H1 (cell line): ENCODE measurements at regions not wholly inside any gene's neighbourhood (a gene's known extent, or its start where the extent isn't known, plus 50 kb on each side); places are given as distances from the start of the nearest gene placed in this dataset.
A peak's percentile ranks its signal among the peaks of the same experiment; 100 is the strongest.

Experiments used
- CTCF ChIA-PET: fragments of 300-600 bp; sonication (Branson Sonifier 250); formaldehyde crosslinking; loops from one replicate; lab custom pipeline; 2021; ENCODE audit not compliant: partially characterized antibody; lab: Charles Lee
- POLR2A ChIA-PET: fragments of 300-600 bp; sonication (Branson Sonifier 250); formaldehyde crosslinking; loops from one replicate; lab custom pipeline; 2021; ENCODE audit warnings: inconsistent platforms; ENCODE audit not compliant: partially characterized antibody; lab: Charles Lee
- DNase-seq, 2 experiments: peaks; one replicate each; pipeline versions ENCODE4 v3.0.0 to v3.0.0-alpha.2; 2010 to 2022; ENCODE audit warnings: low spot score in 2 of 2, low read depth in 1 of 2, mixed read lengths in 1 of 2
- FAIRE-seq: peaks from 2 replicates; lab custom pipeline; 2011; peaks lifted over from hg19 to GRCh38; lab: Jason Lieb, UNC
- H2AFZ ChIP-seq: 2 replicates; pipeline ENCODE4 v1.8.1; 2012; ENCODE audit warnings: low read length, inconsistent platforms
- H2AK5ac ChIP-seq: 2 replicates; pipeline ENCODE4 v1.6.1; 2013; ENCODE audit warnings: low read depth, low read length
- H2BK120ac ChIP-seq: replicated peaks from 2 replicates; pipeline ENCODE3; 2013; ENCODE audit warnings: low read depth, low read length, inconsistent platforms
- H2BK12ac ChIP-seq: 2 replicates; pipeline ENCODE4 v1.6.1; 2013; ENCODE audit warnings: low read depth, low read length
- H2BK15ac ChIP-seq: 2 replicates; pipeline ENCODE4 v1.6.1; 2013; ENCODE audit warnings: low read length
- H2BK20ac ChIP-seq: 2 replicates; pipeline ENCODE4 v1.6.1; 2013; ENCODE audit warnings: low read length
- H2BK5ac ChIP-seq: 2 replicates; pipeline ENCODE4 v1.6.1; 2013; ENCODE audit warnings: low read depth, low read length
- H3K14ac ChIP-seq: 2 replicates; pipeline ENCODE4 v1.6.1; 2013; ENCODE audit warnings: inconsistent platforms; ENCODE audit not compliant: insufficient read length
- H3K18ac ChIP-seq: 2 replicates; pipeline ENCODE4 v1.6.1; 2013; ENCODE audit warnings: low read length; ENCODE audit errors: extremely low read depth
- H3K23ac ChIP-seq: 2 replicates; pipeline ENCODE4 v1.6.1; 2013; ENCODE audit warnings: inconsistent platforms; ENCODE audit not compliant: insufficient read length
- H3K23me2 ChIP-seq: 2 replicates; pipeline ENCODE4 v1.6.1; 2013; ENCODE audit warnings: low read depth, low read length
- H3K27ac ChIP-seq: 2 replicates; pipeline ENCODE4 v1.6.1; 2011; ENCODE audit warnings: low read depth, low read length, inconsistent platforms
- H3K27me3 ChIP-seq, 4 experiments: replicated peaks in 1 of 4; 1 replicate in 1 of 4; 2 replicates in 3 of 4; pipeline versions ENCODE4 v1.6.1 to v1.8.1; 2011 to 2013; ENCODE audit warnings: low read length in 3 of 4, mild to moderate bottlenecking in 3 of 4, inconsistent platforms in 2 of 4, mixed read lengths in 2 of 4, moderate library complexity in 1 of 4; ENCODE audit not compliant: control insufficient read depth in 3 of 4, insufficient read depth in 3 of 4; ENCODE audit errors: extremely low read depth in 1 of 4
- H3K36me3 ChIP-seq, 4 experiments: 2 replicates each; pipeline versions ENCODE4 v1.6.1 to v1.8.1; 2011 to 2013; ENCODE audit warnings: mild to moderate bottlenecking in 4 of 4, low read length in 3 of 4, moderate library complexity in 2 of 4, control low read depth in 1 of 4, inconsistent platforms in 1 of 4; ENCODE audit not compliant: insufficient read depth in 4 of 4, control insufficient read depth in 2 of 4
- H3K4ac ChIP-seq: replicated peaks from 2 replicates; pipeline ENCODE3; 2013; ENCODE audit warnings: low read length, low read depth, mixed read lengths, inconsistent platforms; ENCODE audit not compliant: insufficient read length
- H3K4me1 ChIP-seq, 4 experiments: replicated peaks in 1 of 4; 1 replicate in 1 of 4; 2 replicates in 3 of 4; pipeline versions ENCODE4 v1.6.1 to v1.8.1; 2011 to 2013; ENCODE audit warnings: low read length in 3 of 4, inconsistent platforms in 2 of 4, mixed read lengths in 1 of 4; ENCODE audit not compliant: insufficient read depth in 4 of 4, control insufficient read depth in 3 of 4
- H3K4me2 ChIP-seq, 2 experiments: 2 replicates each; pipeline versions ENCODE4 v1.6.1 to v1.8.1; 2011 to 2013; ENCODE audit warnings: low read depth in 2 of 2, low read length in 2 of 2, control low read depth in 1 of 2, inconsistent platforms in 1 of 2, mild to moderate bottlenecking in 1 of 2; ENCODE audit not compliant: insufficient read depth in 1 of 2
- H3K4me3 ChIP-seq, 4 experiments: fragments of 200-600, 300-600 bp in 1 of 4; sonication (generic), shearing (Covaris generic), sonication (Bioruptor Twin) in 1 of 4; 2 replicates each; pipeline versions ENCODE4 v1.5.1 to v1.8.1; 2011 to 2016; ENCODE audit warnings: low read length in 4 of 4, low read depth in 3 of 4, control low read depth in 2 of 4, inconsistent platforms in 2 of 4, mild to moderate bottlenecking in 2 of 4, mixed read lengths in 1 of 4, moderate library complexity in 1 of 4; ENCODE audit not compliant: insufficient read depth in 2 of 4; ENCODE audit errors: extremely low read depth in 1 of 4
- H3K56ac ChIP-seq: replicated peaks from 2 replicates; pipeline ENCODE3; 2013; ENCODE audit warnings: low read depth, mild to moderate bottlenecking, mixed read lengths, low read length, inconsistent platforms; ENCODE audit not compliant: insufficient read length
- H3K79me1 ChIP-seq: 2 replicates; pipeline ENCODE4 v1.6.1; 2013; ENCODE audit warnings: low read depth, low read length, control low read depth
- H3K79me2 ChIP-seq, 2 experiments: 2 replicates each; pipeline versions ENCODE4 v1.6.1 to v1.8.1; 2012 to 2013; ENCODE audit warnings: low read length in 2 of 2, mild to moderate bottlenecking in 2 of 2, inconsistent platforms in 1 of 2; ENCODE audit not compliant: insufficient read depth in 2 of 2, control insufficient read depth in 1 of 2
- H3K9ac ChIP-seq, 4 experiments: replicated peaks in 1 of 4; 1 replicate in 1 of 4; 2 replicates in 3 of 4; pipeline versions ENCODE4 v1.6.1 to v1.8.1; 2011 to 2013; ENCODE audit warnings: low read depth in 3 of 4, low read length in 3 of 4, control low read depth in 2 of 4, mild to moderate bottlenecking in 2 of 4, moderate library complexity in 2 of 4, inconsistent platforms in 1 of 4; ENCODE audit errors: extremely low read depth in 1 of 4
- H3K9me3 ChIP-seq, 2 experiments: 2 replicates each; pipeline versions ENCODE4 v1.6.1 to v1.8.1; 2012 to 2013; ENCODE audit warnings: mild to moderate bottlenecking in 2 of 2, moderate library complexity in 2 of 2, control low read depth in 1 of 2, inconsistent platforms in 1 of 2, low read depth in 1 of 2, low read length in 1 of 2, mixed read lengths in 1 of 2; ENCODE audit not compliant: insufficient read depth in 2 of 2
- H4K20me1 ChIP-seq, 2 experiments: replicated peaks in 1 of 2; 2 replicates each; pipeline versions ENCODE3 to v1.8.1; 2011 to 2013; ENCODE audit warnings: inconsistent platforms in 2 of 2, low read length in 2 of 2, mild to moderate bottlenecking in 1 of 2; ENCODE audit not compliant: insufficient read depth in 2 of 2, control insufficient read depth in 1 of 2
- H4K5ac ChIP-seq: 2 replicates; pipeline ENCODE4 v1.6.1; 2013; ENCODE audit warnings: low read length, low read depth, mixed read lengths, inconsistent platforms; ENCODE audit not compliant: insufficient read length
- H4K8ac ChIP-seq: 2 replicates; pipeline ENCODE4 v1.8.0; 2013; ENCODE audit warnings: mild to moderate bottlenecking, moderate library complexity, low read length, inconsistent platforms; ENCODE audit not compliant: insufficient read depth; ENCODE audit errors: extremely low read depth
- H4K91ac ChIP-seq: replicated peaks from 2 replicates; pipeline ENCODE3; 2013; ENCODE audit warnings: low read length, mixed read lengths, inconsistent platforms; ENCODE audit not compliant: insufficient read length
- CEBPB ChIP-seq: IDR thresholded peaks from 2 replicates; pipeline ENCODE4 v1.6.1; 2012; ENCODE audit warnings: low read depth, low read length
- RAD21 ChIP-seq, 2 experiments: IDR thresholded peaks in 1 of 2; conservative IDR thresholded peaks in 1 of 2; 2 replicates each; pipeline ENCODE4 v1.6.1; 2011; ENCODE audit warnings: low read depth in 2 of 2, low read length in 2 of 2, improper control_type of control experiment in 1 of 2, inconsistent platforms in 1 of 2, mild to moderate bottlenecking in 1 of 2, moderate library complexity in 1 of 2
- WGBS, 2 experiments: shearing (Covaris generic) in 1 of 2; methylation state at CpG; one replicate each; pipeline versions ENCODE4 v1.1.6 to v1.1.7; 2013 to 2015; ENCODE audit warnings: low lambda C conversion rate in 2 of 2, mixed read lengths in 2 of 2, inconsistent platforms in 1 of 2, low coverage in 1 of 2, missing lambda C conversion rate in 1 of 2; ENCODE audit not compliant: insufficient replicate concordance in 2 of 2, insufficient coverage in 1 of 2, insufficient read length in 1 of 2; ENCODE audit errors: extremely low coverage in 1 of 2, missing lambda C conversion rate in 1 of 2; 5-methylcytosine and 5-hydroxymethylcytosine counted together
- TF ChIP-seq, protein P1 (sequence below), 3 experiments: IDR thresholded peaks; 1 replicate in 2 of 3; 2 replicates in 1 of 3; pipeline versions ENCODE4 v1.5.1 to v1.6.1; 2011; ENCODE audit warnings: low read length in 3 of 3, mild to moderate bottlenecking in 3 of 3, inconsistent platforms in 2 of 3, low read depth in 1 of 3, moderate library complexity in 1 of 3; ENCODE audit not compliant: insufficient read depth in 1 of 3; ENCODE audit errors: control extremely low read depth in 1 of 3

- H3K23me2 ChIP-seq = no peaks in the 10 kb centered on the region
- H3K4ac ChIP-seq = no peak overlapping the region
- H3K23ac ChIP-seq = no peak overlapping the region
- H2BK5ac ChIP-seq = no peak overlapping the region
- H3K79me2 ChIP-seq = no peaks in the 10 kb centered on the region
- H2BK12ac ChIP-seq = no peak overlapping the region
- H3K4me3 ChIP-seq = no peak overlapping the region
- H3K79me1 ChIP-seq = no peaks in the 10 kb centered on the region
- H3K4me1 ChIP-seq = no peaks in the 10 kb centered on the region
- 79% methylated on average over 11 of the region's 11 CpGs; no CpG with 5 or more reads in 1 of the 2 experiments for WGBS, 2 experiments
- H4K8ac ChIP-seq = no peak overlapping the region
- POLR2A ChIA-PET = no interaction called here
- H4K91ac ChIP-seq = no peak overlapping the region
- DNase-seq (peak; percentile 31 to 76), FAIRE-seq (no peak)
- no peak overlapping the region for H4K5ac ChIP-seq
- H2AFZ ChIP-seq = no peak overlapping the region
- no peak overlapping the region for H2BK20ac ChIP-seq
- H4K20me1 ChIP-seq = no peaks in the 10 kb centered on the region
- H3K18ac ChIP-seq = no peak overlapping the region
- H3K56ac ChIP-seq = no peak overlapping the region
- no peaks in the 10 kb centered on the region for H3K9me3 ChIP-seq
- no peak overlapping the region for H2BK15ac ChIP-seq
- H2BK120ac ChIP-seq = no peak overlapping the region
- H3K4me2 ChIP-seq = no peak overlapping the region
- CTCF ChIA-PET = interaction anchor here (0.7 to 6.7 kb wide), 11 partner anchors 11 to 258 kb away, joined by 3 to 28 read pairs (median 3); no protein-coding TSS in a partner anchor
- no peak overlapping the region for H3K14ac ChIP-seq
- H3K36me3 ChIP-seq = no peaks in the 10 kb centered on the region
- H3K27ac ChIP-seq = no peak overlapping the region
- H3K27me3 ChIP-seq = no peaks in the 10 kb centered on the region; a peak in 3 of 7 replicates
- H3K9ac ChIP-seq = no peak overlapping the region
- no peak overlapping the region for H2AK5ac ChIP-seq
- TF ChIP-seq CEBPB (no peak), RAD21 (IDR thresholded peaks at IDR 0.05 in 1 of 2, conservative IDR thresholded peaks at IDR 0.05 in 1 of 2; ENCODE audit: low read depth in 2 of 2, low read length in 2 of 2) (peak; percentile 71 to 83)
- TF ChIP-seq, protein P1, sequence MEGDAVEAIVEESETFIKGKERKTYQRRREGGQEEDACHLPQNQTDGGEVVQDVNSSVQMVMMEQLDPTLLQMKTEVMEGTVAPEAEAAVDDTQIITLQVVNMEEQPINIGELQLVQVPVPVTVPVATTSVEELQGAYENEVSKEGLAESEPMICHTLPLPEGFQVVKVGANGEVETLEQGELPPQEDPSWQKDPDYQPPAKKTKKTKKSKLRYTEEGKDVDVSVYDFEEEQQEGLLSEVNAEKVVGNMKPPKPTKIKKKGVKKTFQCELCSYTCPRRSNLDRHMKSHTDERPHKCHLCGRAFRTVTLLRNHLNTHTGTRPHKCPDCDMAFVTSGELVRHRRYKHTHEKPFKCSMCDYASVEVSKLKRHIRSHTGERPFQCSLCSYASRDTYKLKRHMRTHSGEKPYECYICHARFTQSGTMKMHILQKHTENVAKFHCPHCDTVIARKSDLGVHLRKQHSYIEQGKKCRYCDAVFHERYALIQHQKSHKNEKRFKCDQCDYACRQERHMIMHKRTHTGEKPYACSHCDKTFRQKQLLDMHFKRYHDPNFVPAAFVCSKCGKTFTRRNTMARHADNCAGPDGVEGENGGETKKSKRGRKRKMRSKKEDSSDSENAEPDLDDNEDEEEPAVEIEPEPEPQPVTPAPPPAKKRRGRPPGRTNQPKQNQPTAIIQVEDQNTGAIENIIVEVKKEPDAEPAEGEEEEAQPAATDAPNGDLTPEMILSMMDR (IDR thresholded peaks at IDR 0.05; ENCODE audit: control extremely low read depth in 1 of 3, insufficient read depth in 1 of 3, low read depth in 1 of 3, low read length in 3 of 3) = peak; percentile 47 to 74 (median 48)
Observed at GRCh38 chr2:70385966-70386595, 84.2 kb upstream of the FAM136A start.
